Fibroblast of villous mesenchyme (primary cell): ENCODE measurements at regions not wholly inside any gene's neighbourhood (a gene's known extent, or its start where the extent isn't known, plus 50 kb on each side); places are given as distances from the start of the nearest gene placed in this dataset.

ENCODE experiments used
- DNase-seq: peaks from one replicate; pipeline ENCODE4 v3.0.0-alpha.2; 2010; ENCODE audit warnings: low read depth
- H3K4me3 ChIP-seq: 2 replicates; pipeline ENCODE4 v1.5.1; 2011; ENCODE audit warnings: low read depth, mild to moderate bottlenecking, low read length
- CTCF ChIP-seq: IDR thresholded peaks from 2 replicates; pipeline ENCODE4 v1.5.1; 2012; ENCODE audit warnings: low read depth, mild to moderate bottlenecking, low read length; ENCODE audit not compliant: insufficient read depth

- TF ChIP-seq CTCF = no peak
- no peak for DNase-seq
- H3K4me3 ChIP-seq = no peak overlapping the region
Observed at GRCh38 chr1:82840192-82840591, 1039.5 kb downstream of the ADGRL2 start.

GRCh38 chr1:82837766-82838465 is 1037.2 kb downstream of the ADGRL2 start:
- H3K4me3 ChIP-seq = no peak overlapping the region
- no peak for TF ChIP-seq CTCF
- DNase-seq = peak; percentile 2

- TF ChIP-seq CTCF = no peak
- peak; percentile 17 for DNase-seq
- no peak overlapping the region for H3K4me3 ChIP-seq
Observed at GRCh38 chr1:82836973-82837680, 1036.4 kb downstream of the ADGRL2 start.

- no peak for TF ChIP-seq CTCF
- no peak for DNase-seq
Observed at GRCh38 chr1:82836213-82836972, 1035.7 kb downstream of the ADGRL2 start.

GRCh38 chr1:82830690-82831380 is 1030.1 kb downstream of the ADGRL2 start:
- DNase-seq = no peak
- TF ChIP-seq CTCF = no peak
- H3K4me3 ChIP-seq = no peak overlapping the region

More at GRCh38 chr1:82836213-82836972, 1035.7 kb downstream of the ADGRL2 start:
- H3K4me3 ChIP-seq = no peak overlapping the region

- H3K4me3 ChIP-seq = no peak overlapping the region
- no peak for DNase-seq
- TF ChIP-seq CTCF = no peak
Observed at GRCh38 chr1:82829527-82829926, 1028.8 kb downstream of the ADGRL2 start.
